Erythroblast (primary cell): ENCODE measurements at regions not wholly inside any gene's neighbourhood (a gene's known extent, or its start where the extent isn't known, plus 50 kb on each side); places are given as distances from the start of the nearest gene placed in this dataset.

Source experiments
- GATA1 ChIP-seq: IDR thresholded peaks from 2 replicates; pipeline ENCODE4 v1.6.1; 2011; ENCODE audit warnings: low read depth, mild to moderate bottlenecking, control low read depth, low read length, moderate library complexity
- POLR2A ChIP-seq: IDR thresholded peaks from 2 replicates; pipeline ENCODE4 v1.6.1; 2011; ENCODE audit warnings: mild to moderate bottlenecking, low read length

GRCh38 chr9:36485647-36486328 lies 85.7 kb upstream of the RNF38 start:
- TF ChIP-seq POLR2A (no peak), GATA1 (no peak)
